ENCODE measurements at regions not wholly inside any gene's neighbourhood (a gene's known extent, or its start where the extent isn't known, plus 50 kb on each side); places are given as distances from the start of the nearest gene placed in this dataset.
"Not testable (repeated sequence)": the region's sequence is repeated elsewhere in the genome, so short reads cannot be mapped to it uniquely, and the experiment has no call there.

GRCh38 chr5:110248921-110249320 is 477.6 kb downstream of the TMEM232 start:
- DNase-seq (ENCODE audit: low spot score) = no peak

DNA sequence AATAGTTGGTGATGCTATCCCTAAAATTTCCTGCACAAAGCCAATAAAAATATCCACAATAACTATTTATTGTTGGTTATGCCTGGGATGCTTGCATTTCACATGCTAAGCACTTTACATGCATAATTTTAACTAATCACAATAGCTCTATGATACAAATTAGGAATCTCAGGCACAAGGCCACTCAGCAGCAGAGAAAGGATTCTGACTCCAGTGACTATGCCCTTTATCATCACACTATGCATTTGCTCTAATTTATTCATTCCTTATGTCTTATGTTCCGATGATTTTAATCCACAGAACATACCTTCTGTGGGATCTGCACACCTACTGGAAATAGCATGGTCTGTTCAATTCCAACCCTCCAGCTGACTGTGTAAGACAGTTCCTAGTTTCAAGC is 476.1 kb downstream of the TMEM232 start:
- DNase-seq (ENCODE audit: low spot score) = no peak

GRCh38 chr5:110250755-110251154 is 475.7 kb downstream of the TMEM232 start:
- DNase-seq (ENCODE audit: low spot score) = no peak

DNA sequence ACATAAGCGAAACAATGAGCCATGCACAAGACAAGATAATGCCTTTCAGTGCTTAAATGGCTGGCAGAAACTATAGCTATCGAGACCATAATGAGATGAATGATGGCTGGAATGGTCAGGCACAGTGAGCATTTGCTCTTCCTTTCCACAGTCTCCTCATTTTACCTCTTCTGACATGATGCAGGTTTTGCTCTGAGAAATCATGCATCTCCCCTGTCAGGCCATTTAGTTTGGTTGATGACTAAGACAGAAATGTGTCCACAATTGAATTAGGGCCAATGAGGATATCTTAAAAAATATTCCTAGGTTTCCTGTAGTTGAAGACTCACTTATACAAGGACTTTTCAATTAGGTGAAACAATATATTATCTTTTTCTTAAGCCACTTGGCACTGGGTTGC is 475.1 kb downstream of the TMEM232 start:
- no peak for DNase-seq (ENCODE audit: low spot score)

- no peak for DNase-seq (ENCODE audit: low spot score)
These were observed 471.3 kb downstream of the TMEM232 start for GRCh38 chr5:110255194-110255593.

DNA sequence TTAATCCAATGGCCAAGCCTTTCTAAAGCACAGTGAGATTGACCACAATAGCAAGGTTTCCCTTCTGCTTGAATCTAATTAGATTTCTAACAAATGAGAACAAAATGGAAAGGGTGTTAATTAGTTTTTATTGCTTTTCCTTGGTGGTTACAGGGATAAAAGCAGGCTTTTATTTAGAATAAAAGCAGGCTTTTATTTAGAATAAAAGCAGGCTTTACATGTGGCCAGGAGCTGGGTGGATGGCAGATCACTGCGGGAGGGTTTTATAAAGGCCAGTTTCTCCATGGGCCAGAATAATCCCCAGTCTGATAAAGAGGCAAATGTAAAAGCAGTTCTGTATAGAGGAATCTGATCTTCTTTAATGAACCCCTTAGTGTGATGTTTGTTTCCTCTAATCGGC is 470.2 kb downstream of the TMEM232 start:
- no peak for DNase-seq (ENCODE audit: low spot score)

GRCh38 chr5:110257971-110258370 is 468.5 kb downstream of the TMEM232 start:
- DNase-seq (ENCODE audit: low spot score) = no peak

DNA sequence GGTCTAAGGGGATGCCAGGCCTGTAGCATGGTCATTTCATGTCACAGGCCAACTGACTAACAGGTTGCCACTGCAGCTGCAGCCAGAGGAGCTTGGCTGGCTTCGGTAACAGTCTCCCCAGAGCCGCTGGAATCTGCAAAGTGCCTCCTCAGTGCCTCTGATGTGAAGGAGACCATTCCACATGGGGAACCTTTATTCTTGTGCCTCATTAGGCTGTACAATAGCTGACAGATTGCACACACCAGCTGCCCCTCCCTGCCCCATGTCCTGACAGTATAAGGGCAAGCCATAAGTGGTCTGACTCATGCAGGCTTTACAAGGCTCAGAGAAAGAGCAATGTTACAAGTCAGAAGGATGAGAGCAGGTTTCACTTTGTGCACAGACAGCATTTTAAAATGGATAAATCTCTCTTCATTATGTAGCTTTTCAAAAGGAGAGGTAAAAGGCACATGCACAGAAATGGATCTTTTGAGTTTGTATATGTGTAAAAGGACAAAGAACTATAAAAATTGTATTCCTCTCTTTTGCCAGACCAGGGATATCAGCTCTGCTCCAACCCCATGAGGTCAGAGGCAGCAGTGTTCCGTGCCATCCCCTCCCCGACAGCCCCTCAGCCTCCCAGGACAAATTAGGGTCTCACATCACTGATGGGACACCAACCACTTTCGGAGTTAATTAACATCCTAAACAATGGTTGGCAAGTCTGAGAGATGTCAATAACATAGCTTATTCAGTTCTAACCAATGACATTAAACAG is 467.8 kb downstream of the TMEM232 start:
- DNase-seq (ENCODE audit: low spot score) = peak; percentile 22

DNA sequence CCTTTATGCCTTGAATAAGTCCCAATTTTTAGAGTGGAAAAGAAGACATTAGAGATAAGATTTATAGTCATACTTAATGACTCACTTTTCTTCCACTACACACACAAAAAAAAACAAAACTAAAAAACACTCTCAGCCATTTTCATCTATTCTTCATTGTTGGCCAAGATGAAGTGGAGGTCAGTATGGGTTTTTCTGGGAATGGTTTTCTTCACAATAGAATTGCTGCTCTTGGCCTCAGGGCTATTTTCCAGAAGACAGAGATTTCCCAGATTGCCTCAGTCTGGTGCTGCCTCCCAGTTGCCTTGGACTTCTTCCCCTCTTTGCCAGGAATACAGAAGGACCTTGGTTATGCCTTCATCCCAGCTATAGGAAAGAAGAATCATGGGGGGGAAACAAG is 463.7 kb downstream of the TMEM232 start:
- DNase-seq (ENCODE audit: low spot score) = no peak

GRCh38 chr5:110264661-110265060 is 461.8 kb downstream of the TMEM232 start:
- no peak for DNase-seq (ENCODE audit: low spot score)

GRCh38 chr5:110265162-110265561 is 461.3 kb downstream of the TMEM232 start:
- DNase-seq (ENCODE audit: low spot score) = no peak

DNA sequence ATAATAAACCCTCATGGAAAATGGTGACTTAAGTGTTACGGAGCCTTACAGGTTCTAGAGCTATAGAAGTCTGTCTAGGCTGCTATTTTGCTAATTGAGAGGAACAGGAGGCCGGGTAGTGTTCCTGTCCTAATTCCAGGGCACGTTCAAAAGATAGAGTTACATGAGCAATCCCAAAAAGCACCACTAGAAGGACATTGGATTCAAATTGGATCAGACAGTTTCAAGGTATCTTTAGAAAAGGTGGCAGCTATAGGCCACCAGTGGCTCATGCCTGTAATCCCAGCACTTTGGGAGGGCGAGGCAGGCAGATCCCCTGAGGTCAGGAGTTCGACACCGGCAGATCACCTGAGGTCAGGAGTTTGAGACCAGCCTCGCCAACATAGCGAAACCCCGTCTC is 458.8 kb downstream of the TMEM232 start:
- no peak for DNase-seq (ENCODE audit: low spot score)

DNA sequence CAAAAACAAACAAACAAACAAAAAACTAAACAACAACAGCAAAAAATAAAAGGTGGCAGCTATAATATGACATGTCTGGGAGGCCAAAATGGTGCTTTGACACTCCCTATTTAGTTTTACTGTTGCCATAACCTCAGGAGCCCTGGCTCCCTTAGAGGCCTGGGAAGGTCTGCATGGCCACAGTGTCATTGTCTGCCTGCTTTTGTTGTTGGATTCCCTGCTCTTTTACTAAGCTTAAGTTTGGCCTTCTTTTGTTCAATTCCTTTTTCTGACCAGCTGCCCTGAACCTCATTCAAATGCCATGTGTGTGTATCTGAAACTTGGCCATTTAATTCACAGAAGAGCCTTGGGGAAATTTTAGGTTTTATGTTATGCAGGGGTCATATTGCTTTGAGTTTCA is 458.2 kb downstream of the TMEM232 start:
- DNase-seq (ENCODE audit: low spot score) = no peak

DNA sequence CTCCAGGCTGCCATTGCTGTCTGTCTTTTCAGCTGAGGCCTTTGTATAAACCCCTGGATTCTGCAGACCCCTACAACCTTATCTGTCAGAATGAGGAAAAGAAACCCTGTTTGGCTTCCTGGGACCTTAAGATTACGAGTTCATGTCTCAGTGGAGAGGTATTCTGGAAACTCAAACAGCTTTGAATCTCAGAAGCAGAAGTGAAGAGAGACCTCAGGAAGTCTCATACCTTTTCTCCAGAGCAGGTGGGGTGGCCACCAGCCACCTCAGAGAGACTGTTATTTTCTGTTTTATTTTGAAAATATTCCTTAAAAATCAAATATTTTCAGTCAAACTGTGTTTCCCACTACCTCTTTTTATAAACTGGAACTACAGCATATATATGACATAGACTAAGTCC is 457.5 kb downstream of the TMEM232 start:
- no peak for DNase-seq (ENCODE audit: low spot score)

DNA sequence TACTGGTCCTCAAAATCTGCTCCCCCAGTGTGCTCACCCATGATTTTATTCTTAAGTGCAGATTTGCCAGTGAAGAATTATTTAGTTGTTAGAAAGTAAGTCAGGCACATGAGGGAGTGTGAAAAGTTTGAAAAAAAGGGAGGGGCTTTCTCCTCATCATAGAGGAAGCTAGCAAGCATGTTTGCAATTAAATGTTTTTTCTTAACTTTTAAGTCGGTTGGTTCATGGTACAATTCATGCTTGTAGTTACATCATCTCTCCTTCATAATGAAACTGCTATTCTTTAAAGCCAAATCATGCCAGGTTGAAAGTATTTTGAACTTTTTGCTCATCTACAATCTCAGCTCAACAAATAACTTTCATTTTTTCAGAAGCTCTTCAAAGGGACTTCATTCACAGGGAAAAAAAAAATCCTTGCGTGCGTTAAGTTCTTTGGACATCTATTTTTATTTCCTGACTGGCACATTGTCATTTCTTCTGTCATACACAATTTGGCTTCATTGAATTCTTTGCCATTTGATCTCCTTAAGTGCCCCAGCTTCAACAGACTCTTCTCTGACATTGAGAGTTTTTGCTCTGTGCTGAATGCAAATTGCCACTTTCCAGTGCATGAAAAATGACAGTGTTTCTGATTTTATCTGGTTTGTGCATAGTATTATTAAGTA is 456.9 kb downstream of the TMEM232 start:
- DNase-seq (ENCODE audit: low spot score) = no peak

- no peak for DNase-seq (ENCODE audit: low spot score)
These were observed 450.6 kb downstream of the TMEM232 start for GRCh38 chr5:110275878-110276277.

DNA sequence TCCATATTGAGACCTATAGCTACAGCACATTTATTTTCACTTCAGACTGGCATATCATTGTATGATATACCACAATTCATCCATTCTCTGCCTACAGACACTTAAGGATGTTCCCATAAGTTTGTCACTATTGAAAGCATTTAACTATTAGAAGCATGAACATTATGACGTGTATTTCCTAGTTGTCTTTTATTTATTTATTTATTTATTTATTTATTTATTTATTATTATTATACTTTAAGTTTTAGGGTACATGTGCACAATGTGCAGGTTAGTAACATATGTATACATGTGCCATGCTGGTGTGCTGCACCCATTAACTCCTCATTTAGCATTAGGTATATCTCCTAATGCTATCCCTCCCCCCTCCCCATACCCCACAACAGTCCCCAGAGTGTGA is 448.0 kb downstream of the TMEM232 start:
- not testable (repeated sequence) for DNase-seq (ENCODE audit: low spot score)

GRCh38 chr5:110284121-110284520 is 442.4 kb downstream of the TMEM232 start:
- DNase-seq (ENCODE audit: low spot score) = not testable (repeated sequence)

DNA sequence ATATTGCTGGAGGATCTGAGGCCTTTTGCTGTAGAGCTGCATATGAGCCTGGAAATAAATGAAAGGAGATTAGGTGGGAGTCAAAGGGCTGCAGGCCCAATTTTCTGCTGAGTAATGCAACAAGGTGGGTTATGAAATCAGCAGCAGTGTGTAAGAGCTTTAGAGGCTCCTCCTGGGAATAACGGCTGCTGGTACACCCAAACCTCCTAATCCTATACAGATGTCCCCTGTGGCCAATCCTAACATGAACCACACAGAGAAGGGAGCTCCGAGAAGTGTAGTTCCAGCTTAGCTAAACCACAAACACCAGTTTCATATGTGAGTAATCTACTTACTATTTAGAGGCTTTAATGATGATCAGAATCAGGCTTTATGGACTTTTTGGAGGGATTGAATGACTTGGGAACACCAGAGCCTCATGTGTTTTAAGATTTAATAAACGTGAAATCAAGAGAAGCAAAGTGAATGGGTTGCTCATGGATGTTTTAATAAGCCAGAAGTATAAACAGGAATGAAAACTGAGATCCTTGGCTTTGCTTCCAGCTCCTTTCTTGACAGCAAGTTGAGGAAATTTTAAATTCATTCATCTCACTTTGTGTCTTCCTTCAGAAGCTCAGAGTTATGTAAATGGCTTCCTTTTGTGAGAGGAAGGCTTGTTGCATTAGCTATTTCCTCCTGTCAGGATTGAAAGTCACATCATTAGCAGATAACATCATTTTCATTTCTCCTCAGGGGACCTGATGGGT is 437.5 kb downstream of the TMEM232 start:
- DNase-seq (ENCODE audit: low spot score) = no peak

- DNase-seq (ENCODE audit: low spot score) = no peak
These were observed 437.0 kb downstream of the TMEM232 start for GRCh38 chr5:110289512-110289810.

- DNase-seq (ENCODE audit: low spot score) = no peak
These were observed 435.9 kb downstream of the TMEM232 start for GRCh38 chr5:110290542-110290941.

DNA sequence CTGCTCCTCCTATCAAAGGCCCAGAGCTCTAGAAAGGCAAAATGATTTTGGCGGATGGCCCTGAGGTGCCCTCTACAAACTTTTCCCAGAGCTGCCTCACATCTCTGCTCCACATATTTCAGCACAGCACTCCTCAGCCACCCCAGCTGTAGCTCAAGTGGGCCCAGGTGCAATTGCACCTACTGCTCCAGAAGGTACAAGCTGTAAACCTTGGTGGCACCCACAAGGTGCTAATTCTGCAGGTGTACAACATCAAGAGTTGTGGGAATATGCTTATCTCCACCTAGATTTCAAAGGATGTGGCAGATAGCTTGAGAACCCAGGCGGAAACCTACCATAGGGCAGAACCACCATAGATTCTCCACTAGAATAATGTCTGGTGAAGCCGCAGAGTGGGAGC is 432.2 kb downstream of the TMEM232 start:
- DNase-seq (ENCODE audit: low spot score) = no peak

DNA sequence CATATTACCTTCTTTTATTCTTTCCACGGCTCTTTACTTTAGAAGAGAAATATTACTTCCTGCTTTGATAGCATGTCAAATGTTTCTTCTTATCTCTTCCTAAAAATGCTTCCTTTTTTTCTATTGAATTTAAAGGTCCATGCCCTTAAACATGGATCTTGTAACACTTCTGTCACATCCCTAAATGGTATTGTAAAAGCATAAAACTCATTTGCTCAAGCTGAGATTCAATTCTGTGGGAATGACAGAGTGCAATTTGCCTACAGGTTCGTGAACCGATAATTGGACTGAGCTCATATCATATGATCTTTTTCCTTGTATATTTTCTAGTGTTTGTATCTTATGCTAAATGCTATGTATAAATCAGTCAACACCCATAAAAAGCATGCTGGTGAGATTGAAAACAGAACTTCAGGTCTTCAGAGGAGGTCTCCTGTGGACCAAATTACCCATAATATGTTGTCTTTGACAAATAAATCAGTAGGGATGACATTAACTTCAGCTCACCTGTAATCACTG is 429.3 kb downstream of the TMEM232 start:
- DNase-seq (ENCODE audit: low spot score) = no peak

All from pons (tissue), 1 donor.